GM12874 (cell line): ENCODE measurements at regions not wholly inside any gene's neighbourhood (a gene's known extent, or its start where the extent isn't known, plus 50 kb on each side); places are given as distances from the start of the nearest gene placed in this dataset.

Experiments
- CTCF ChIP-seq: IDR thresholded peaks from 2 replicates; pipeline ENCODE4 v1.5.1; 2011; ENCODE audit warnings: low read depth, mild to moderate bottlenecking, control low read depth, low read length, moderate library complexity; ENCODE audit not compliant: insufficient read depth

GRCh38 chr3:68006646-68007045, 352.2 kb upstream of the SUCLG2 start:
- TF ChIP-seq CTCF = no peak

GRCh38 chr3:68004091-68004490, 349.7 kb upstream of the SUCLG2 start:
- no peak for TF ChIP-seq CTCF

- TF ChIP-seq CTCF = no peak
Measured at GRCh38 chr3:67998281-67998680, 343.9 kb upstream of the SUCLG2 start.

- no peak for TF ChIP-seq CTCF
Measured at GRCh38 chr3:67995206-67995605, 340.8 kb upstream of the SUCLG2 start.

- no peak for TF ChIP-seq CTCF
Measured at GRCh38 chr3:67986706-67987105, 332.3 kb upstream of the SUCLG2 start.

- no peak for TF ChIP-seq CTCF
Measured at GRCh38 chr3:67983166-67983565, 328.8 kb upstream of the SUCLG2 start.

- TF ChIP-seq CTCF = no peak
Measured at GRCh38 chr3:67981077-67981476, 326.7 kb upstream of the SUCLG2 start.

GRCh38 chr3:67979342-67979741, 324.9 kb upstream of the SUCLG2 start:
- no peak for TF ChIP-seq CTCF
